ENCODE measurements at regions not wholly inside any gene's neighbourhood (a gene's known extent, or its start where the extent isn't known, plus 50 kb on each side); places are given as distances from the start of the nearest gene placed in this dataset.
"Not testable (repeated sequence)": the region's sequence is repeated elsewhere in the genome, so short reads cannot be mapped to it uniquely, and the experiment has no call there.

DNA sequence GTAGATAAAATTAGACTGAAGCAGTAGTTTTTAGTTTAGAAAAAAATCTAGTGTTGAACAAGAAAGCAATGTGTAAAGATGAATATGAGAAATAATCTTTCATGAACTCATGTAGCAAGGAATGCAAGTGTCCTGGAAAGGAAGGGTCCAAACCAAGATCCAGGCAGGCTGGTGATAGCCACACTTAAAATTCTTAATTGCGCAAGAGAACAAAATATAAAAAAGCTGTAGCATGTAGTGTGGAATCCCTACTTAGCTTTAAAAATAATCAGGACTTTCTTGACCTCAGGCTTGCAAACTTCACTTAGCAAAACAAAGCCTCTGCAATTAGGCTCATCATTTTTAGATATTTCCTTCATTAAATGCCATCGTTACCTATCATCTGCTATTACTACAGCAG, 2186.1 kb upstream of the RAG2 start:
- ATAC-seq (no peak), DNase-seq (no peak)
- Histone ChIP-seq H3K36me3 (ENCODE audit: low read depth) (no peaks in the 10 kb centered on the region), H3K4me3 (no peak overlapping the region), H3K4me1 (ENCODE audit: low read depth) (no peaks in the 10 kb centered on the region), H3K9me3 (no peaks in the 10 kb centered on the region)
- TF ChIP-seq, protein P1, sequence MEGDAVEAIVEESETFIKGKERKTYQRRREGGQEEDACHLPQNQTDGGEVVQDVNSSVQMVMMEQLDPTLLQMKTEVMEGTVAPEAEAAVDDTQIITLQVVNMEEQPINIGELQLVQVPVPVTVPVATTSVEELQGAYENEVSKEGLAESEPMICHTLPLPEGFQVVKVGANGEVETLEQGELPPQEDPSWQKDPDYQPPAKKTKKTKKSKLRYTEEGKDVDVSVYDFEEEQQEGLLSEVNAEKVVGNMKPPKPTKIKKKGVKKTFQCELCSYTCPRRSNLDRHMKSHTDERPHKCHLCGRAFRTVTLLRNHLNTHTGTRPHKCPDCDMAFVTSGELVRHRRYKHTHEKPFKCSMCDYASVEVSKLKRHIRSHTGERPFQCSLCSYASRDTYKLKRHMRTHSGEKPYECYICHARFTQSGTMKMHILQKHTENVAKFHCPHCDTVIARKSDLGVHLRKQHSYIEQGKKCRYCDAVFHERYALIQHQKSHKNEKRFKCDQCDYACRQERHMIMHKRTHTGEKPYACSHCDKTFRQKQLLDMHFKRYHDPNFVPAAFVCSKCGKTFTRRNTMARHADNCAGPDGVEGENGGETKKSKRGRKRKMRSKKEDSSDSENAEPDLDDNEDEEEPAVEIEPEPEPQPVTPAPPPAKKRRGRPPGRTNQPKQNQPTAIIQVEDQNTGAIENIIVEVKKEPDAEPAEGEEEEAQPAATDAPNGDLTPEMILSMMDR (IDR thresholded peaks at IDR 0.05), result no peak
- intact Hi-C loops (cut with DNase I, micrococcal nuclease), result no loop called here

DNA sequence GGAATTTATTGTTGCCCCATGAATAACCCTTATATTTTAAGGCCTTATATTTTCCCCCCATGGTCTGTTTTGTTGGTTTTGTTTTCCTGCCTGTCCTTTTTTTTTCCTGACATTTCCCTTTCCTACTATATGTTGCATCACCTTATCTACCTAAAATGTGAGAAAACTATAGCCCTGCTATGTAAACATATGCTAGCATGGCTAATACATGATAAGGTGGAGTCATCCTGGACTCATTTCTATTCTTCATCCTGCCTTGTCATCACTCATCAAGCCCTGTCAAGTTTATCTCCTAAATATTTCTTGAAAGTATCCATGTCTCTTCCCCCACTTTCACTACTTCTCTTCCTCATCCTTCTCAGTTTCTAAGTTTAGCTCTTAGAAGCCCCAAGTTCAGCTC, 2168.8 kb upstream of the RAG2 start:
- no peaks in the 10 kb centered on the region for H3K9me3 ChIP-seq
- no peaks in the 10 kb centered on the region for H3K4me1 ChIP-seq (ENCODE audit: low read depth)
- DNase-seq, result no peak
- TF ChIP-seq, protein P1 (IDR thresholded peaks at IDR 0.05), result no peak
- ATAC-seq, result no peak
- intact Hi-C loops (cut with DNase I, micrococcal nuclease), result no loop called here
- no peaks in the 10 kb centered on the region for H3K36me3 ChIP-seq (ENCODE audit: low read depth)
- H3K4me3 ChIP-seq, result no peak overlapping the region

DNA sequence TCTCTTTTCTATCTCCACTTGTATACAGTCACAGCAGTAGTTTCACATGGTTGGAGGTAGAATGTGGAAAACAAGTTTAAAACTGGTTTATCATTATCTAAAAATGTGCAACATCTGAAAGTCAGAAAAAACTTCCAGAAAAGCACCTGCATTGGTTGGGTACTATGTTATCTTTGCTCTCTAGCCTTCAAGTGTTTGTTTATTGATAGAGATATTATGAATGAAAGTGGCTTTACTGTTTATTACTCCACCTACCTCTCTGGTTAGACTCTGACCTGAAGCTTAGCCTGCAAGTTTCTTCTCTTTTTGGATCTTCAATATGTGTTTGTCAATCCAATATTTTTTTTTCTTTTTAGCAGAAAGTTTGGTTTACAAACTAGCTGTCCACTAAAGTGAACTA, 2161.4 kb upstream of the RAG2 start:
- Histone ChIP-seq H3K9me3 (peaks cover 3% of the 10 kb centered on the region), H3K4me3 (no peak overlapping the region), H3K4me1 (ENCODE audit: low read depth) (no peaks in the 10 kb centered on the region), H3K36me3 (ENCODE audit: low read depth) (no peaks in the 10 kb centered on the region)
- intact Hi-C loops (cut with DNase I, micrococcal nuclease), result no loop called here
- ATAC-seq, result no peak
- TF ChIP-seq, protein P1 (IDR thresholded peaks at IDR 0.05), result no peak
- no peak for DNase-seq

DNA sequence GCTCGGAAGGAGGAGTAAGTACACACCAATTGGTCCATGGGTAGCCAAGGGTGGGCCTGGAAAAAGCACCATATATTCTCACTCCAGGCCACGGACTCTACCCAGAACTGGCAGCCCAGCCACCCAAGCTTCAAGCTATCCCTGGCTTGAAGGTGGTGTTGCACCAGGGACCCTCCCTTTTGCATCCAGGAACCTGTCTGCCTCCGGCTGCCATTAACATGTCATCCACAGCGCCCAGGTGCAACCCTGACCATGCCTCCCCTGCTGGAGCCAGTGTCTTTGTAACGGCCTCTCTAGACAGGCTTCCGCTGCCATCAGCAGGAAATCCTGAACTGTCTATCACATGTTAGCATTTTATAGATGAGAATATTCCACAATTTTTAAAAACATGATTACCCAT, 2158.5 kb upstream of the RAG2 start:
- no peak for ATAC-seq
- Histone ChIP-seq H3K9me3 (peaks cover 8% of the 10 kb centered on the region), H3K4me1 (ENCODE audit: low read depth) (no peaks in the 10 kb centered on the region), H3K4me3 (no peak overlapping the region), H3K36me3 (ENCODE audit: low read depth) (no peaks in the 10 kb centered on the region)
- intact Hi-C loops (cut with DNase I, micrococcal nuclease), result no loop called here
- no peak for DNase-seq
- TF ChIP-seq, protein P1 (IDR thresholded peaks at IDR 0.05), result no peak

DNA sequence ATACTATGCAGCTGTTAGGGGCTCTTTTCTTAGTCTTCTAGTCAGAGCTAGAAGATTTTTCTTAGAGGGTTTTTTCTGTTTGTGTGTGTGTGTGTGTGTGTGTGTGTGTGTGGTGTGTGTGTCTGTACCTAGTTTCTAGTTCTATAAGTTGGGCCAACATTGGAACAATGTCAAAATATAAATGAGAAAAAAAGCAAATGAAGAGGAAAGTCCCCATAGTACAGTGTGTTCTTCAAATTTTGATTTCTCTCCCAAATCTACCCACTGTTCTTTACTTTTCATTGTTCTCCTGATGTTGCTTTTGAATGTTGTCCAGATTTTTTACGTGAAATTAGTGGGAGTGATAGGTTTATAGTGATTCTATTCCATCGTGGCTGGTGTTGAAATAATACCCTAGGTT, 2153.4 kb upstream of the RAG2 start:
- intact Hi-C loops (cut with DNase I, micrococcal nuclease), result no loop called here
- Histone ChIP-seq H3K9me3 (peaks cover 10% of the 10 kb centered on the region), H3K4me3 (no peak overlapping the region), H3K4me1 (ENCODE audit: low read depth) (no peaks in the 10 kb centered on the region), H3K36me3 (ENCODE audit: low read depth) (no peaks in the 10 kb centered on the region)
- no peak for ATAC-seq
- DNase-seq, result no peak
- TF ChIP-seq, protein P1 (IDR thresholded peaks at IDR 0.05), result no peak

DNA sequence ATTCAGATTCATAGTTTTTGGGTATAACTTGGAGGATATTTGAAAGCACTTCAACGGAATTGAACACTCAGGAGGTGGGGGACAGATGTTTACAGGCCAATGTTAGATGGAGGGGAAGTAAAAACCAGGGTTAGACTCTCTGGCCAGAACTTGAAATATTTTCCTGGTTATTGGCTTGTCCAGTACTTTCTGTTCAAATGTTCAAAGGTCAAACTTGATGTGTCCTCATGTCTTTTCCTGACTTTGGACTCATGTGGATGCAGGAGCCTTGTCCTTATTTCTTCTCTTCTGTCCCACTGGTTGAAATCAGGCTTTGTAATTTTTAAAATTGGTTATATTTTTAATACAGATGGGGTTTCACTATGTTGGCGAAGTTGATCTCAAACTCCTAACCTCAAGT, 2148.5 kb upstream of the RAG2 start:
- ATAC-seq; intact Hi-C loops (cut with DNase I, micrococcal nuclease); H3K4me1 ChIP-seq (ENCODE audit: low read depth); DNase-seq; H3K36me3 ChIP-seq (ENCODE audit: low read depth); H3K4me3 ChIP-seq; H3K9me3 ChIP-seq: not testable (repeated sequence)

All from mucosa of descending colon (tissue), 3 donors.